Fibroblast of mammary gland (primary cell): ENCODE measurements at regions not wholly inside any gene's neighbourhood (a gene's known extent, or its start where the extent isn't known, plus 50 kb on each side); places are given as distances from the start of the nearest gene placed in this dataset.

ENCODE experiments used
- DNase-seq: peaks from one replicate; pipeline ENCODE4 v3.0.0-alpha.2; 2010; ENCODE audit warnings: low read depth
- H3K4me3 ChIP-seq: 2 replicates; pipeline ENCODE4 v1.5.1; 2011; ENCODE audit warnings: low read depth, mild to moderate bottlenecking, low read length, moderate library complexity; ENCODE audit not compliant: control insufficient read depth
- TF ChIP-seq, protein P1 (sequence below): conservative IDR thresholded peaks from 2 replicates; pipeline ENCODE4 v1.5.1; 2011; ENCODE audit warnings: low read depth, low read length, inconsistent platforms; ENCODE audit not compliant: control insufficient read depth, insufficient read depth

DNA sequence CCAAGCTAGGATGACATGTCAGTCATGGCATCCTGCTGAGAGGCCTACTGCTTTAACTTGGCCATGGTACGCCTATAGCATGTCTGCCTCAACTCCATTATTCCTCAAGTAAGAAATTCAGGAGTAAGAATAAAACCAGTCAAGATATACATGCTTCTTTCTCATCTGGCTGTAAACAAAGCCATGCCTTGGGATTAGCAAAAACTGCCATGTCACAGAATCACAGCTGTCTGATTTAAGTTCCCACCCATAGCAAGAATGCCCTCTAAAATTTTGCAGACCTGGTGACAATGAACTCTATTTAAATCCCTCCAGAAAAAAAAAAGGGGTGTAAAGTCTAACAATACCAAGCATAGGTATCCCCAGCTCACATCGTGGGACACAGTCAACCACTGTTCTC, 55.6 kb upstream of the ACAN start:
- TF ChIP-seq, protein P1, sequence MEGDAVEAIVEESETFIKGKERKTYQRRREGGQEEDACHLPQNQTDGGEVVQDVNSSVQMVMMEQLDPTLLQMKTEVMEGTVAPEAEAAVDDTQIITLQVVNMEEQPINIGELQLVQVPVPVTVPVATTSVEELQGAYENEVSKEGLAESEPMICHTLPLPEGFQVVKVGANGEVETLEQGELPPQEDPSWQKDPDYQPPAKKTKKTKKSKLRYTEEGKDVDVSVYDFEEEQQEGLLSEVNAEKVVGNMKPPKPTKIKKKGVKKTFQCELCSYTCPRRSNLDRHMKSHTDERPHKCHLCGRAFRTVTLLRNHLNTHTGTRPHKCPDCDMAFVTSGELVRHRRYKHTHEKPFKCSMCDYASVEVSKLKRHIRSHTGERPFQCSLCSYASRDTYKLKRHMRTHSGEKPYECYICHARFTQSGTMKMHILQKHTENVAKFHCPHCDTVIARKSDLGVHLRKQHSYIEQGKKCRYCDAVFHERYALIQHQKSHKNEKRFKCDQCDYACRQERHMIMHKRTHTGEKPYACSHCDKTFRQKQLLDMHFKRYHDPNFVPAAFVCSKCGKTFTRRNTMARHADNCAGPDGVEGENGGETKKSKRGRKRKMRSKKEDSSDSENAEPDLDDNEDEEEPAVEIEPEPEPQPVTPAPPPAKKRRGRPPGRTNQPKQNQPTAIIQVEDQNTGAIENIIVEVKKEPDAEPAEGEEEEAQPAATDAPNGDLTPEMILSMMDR: no peak
- no peak overlapping the region for H3K4me3 ChIP-seq
- no peak for DNase-seq

DNA sequence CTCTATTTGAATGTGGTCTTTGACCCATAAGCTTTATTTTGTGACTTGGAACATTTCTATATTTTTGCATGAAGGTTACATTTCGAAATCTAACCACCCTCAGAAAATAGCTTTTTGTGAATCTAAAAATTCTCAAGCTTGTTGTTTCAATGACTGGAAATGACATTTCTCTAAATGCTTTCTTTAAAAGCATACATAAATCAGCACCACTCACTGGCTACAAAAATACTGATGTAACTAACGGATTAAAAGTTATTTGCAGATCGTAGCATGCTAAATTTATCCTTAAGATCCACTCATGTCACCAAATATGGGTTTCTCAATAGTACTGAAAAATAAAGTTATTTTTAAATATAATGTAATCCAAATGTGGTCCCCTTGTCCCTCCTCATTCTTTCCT, 55.2 kb upstream of the ACAN start:
- H3K4me3 ChIP-seq: no peak overlapping the region
- DNase-seq: no peak
- TF ChIP-seq, protein P1: no peak

DNA sequence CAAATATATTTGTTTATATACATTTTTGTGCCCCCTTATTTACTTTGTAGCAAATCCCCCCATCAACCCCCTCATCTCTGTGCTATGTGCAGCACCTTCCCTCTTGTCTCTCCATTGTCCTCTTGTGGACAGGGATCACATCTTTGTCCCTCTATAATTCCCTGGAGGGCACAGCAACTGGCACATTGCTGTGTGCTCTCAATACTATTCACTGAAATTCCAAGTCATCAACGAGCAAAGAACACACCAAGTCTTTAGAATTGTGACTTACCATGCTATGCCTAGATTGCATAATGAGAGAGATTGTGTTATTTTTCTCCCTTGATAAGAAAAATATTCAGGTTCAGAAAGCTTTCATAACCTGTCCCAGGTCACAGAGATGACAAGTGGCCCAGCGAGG, 54.6 kb upstream of the ACAN start:
- H3K4me3 ChIP-seq: no peak overlapping the region
- TF ChIP-seq, protein P1: no peak
- DNase-seq: no peak

DNA sequence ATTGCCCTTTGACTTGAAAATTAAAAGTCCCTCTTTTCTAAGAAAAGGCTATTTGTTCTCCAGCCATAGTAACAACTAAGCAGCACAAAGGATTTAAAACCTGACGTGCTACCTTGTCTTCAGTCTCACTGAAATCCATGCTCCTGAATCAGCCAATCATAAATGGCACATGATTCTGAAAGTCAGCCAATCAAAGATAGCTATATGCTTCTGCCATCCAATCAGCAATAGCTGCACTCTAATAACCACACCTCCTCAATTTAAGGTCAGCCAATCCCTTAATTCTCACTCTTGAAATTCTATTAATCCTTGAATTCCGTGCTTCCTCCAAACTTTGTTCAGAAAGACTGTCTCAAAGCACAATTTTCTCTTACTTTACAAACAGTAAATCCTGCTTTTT, 53.5 kb upstream of the ACAN start:
- peak; percentile 1 for DNase-seq
- TF ChIP-seq, protein P1: no peak
- H3K4me3 ChIP-seq: no peak overlapping the region

DNA sequence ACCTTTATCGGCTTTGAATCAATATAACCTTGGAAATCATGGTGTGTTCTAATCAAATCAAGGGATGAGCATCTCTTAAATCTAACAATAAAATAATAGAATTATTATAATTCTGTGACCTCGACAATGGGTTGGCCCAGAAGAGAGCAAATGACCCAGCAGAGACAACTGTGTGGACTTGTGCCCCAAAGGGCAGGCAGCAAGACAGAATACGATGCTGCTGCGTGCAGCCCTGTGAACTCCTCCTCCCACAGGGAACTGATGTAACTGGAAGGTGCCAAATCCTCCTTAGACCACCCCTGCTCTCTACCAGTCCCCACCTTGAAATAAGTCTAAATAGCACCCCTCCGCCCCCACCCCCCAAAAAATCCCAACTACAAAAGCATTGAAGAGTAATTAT, 50.7 kb upstream of the ACAN start:
- no peak overlapping the region for H3K4me3 ChIP-seq
- no peak for DNase-seq
- TF ChIP-seq, protein P1: no peak

DNA sequence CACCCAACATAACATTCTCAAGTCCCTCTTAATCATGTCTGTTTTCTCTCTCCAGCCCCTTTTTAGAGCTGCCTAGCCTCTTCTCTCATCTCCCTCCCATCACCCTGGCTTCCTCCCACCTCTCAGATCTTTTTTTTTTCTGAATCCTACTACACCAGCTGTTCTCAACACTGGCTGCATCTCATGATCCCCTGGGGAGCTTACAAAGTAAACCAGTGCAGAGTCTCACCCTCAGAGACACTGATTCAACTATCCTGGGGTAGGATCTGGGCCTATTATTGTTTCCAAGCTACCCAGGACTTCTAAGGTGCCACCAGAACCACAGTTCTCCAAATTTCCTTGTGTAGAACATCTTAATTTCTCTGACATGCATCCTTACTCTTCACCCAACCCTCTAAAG, 50.3 kb upstream of the ACAN start:
- TF ChIP-seq, protein P1: no peak
- no peak for DNase-seq
- no peak overlapping the region for H3K4me3 ChIP-seq
